Osteocyte (in vitro differentiated cells): ENCODE measurements at regions not wholly inside any gene's neighbourhood (a gene's known extent, or its start where the extent isn't known, plus 50 kb on each side); places are given as distances from the start of the nearest gene placed in this dataset.
"Not testable (repeated sequence)": the region's sequence is repeated elsewhere in the genome, so short reads cannot be mapped to it uniquely, and the experiment has no call there.

Source experiments
- DNase-seq: peaks from one replicate; pipeline ENCODE4 v3.0.0; 2021; ENCODE audit warnings: mixed read lengths; ENCODE audit not compliant: unreplicated experiment; ENCODE audit errors: extremely low spot score
- H3K27ac Mint-ChIP-seq: one replicate; pipeline ENCODE4 v1.8.0; 2021; ENCODE audit warnings: mild to moderate bottlenecking, mixed read lengths; ENCODE audit not compliant: unreplicated experiment
- H3K27me3 Mint-ChIP-seq: one replicate; pipeline ENCODE4 v1.8.0; 2021; ENCODE audit warnings: mixed read lengths; ENCODE audit not compliant: unreplicated experiment
- H3K36me3 Mint-ChIP-seq: one replicate; pipeline ENCODE4 v1.8.0; 2021; ENCODE audit warnings: mixed read lengths; ENCODE audit not compliant: unreplicated experiment
- H3K4me1 Mint-ChIP-seq: one replicate; pipeline ENCODE4 v1.8.0; 2021; ENCODE audit warnings: mixed read lengths; ENCODE audit not compliant: unreplicated experiment
- H3K4me3 Mint-ChIP-seq: one replicate; pipeline ENCODE4 v1.8.0; 2021; ENCODE audit warnings: mild to moderate bottlenecking, moderate library complexity, mixed read lengths; ENCODE audit not compliant: unreplicated experiment
- H3K9me3 Mint-ChIP-seq: one replicate; pipeline ENCODE4 v1.8.0; 2021; ENCODE audit warnings: mixed read lengths; ENCODE audit not compliant: unreplicated experiment
- TF ChIP-seq, protein P1 (sequence below): fragments of 200-600 bp; sonication (generic); IDR thresholded peaks from 2 replicates; pipeline ENCODE4 v1.5.0; 2021; ENCODE audit warnings: antibody characterized with exemption, mild to moderate bottlenecking, moderate library complexity

DNA sequence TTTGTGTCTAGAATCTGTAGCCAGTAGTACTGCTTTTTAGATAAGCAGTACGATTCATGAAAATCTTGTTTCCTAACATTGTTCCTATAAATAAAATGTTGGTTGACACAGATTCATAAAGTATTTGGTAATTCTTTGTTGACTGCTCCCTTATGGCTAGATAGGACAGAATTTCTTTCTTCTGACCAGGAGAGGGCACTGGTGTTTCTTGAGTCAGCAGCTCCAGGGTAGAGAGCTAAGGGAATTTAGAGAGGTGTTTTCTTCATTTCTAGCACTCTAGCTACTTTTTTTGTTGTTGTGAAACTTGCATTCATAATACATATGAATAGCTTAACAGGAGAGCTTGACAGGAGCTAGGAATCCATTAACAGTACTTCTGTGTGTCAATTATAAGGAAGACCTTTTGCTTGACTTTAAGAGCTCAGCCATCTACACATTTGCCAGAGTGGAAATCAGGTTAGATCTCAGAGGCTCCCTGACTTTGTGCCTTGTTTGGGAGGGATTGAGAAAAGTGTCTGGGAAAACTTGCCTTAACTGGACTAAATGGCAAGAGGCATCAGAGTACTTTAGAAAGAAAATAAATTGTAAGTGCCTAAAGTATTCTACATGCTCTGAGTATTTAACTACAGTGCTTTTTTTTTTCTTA is 756.1 kb downstream of the SH3BGRL start:
- H3K9me3 Mint-ChIP-seq: peaks cover 30% of the 10 kb centered on the region
- no peak for DNase-seq

DNA sequence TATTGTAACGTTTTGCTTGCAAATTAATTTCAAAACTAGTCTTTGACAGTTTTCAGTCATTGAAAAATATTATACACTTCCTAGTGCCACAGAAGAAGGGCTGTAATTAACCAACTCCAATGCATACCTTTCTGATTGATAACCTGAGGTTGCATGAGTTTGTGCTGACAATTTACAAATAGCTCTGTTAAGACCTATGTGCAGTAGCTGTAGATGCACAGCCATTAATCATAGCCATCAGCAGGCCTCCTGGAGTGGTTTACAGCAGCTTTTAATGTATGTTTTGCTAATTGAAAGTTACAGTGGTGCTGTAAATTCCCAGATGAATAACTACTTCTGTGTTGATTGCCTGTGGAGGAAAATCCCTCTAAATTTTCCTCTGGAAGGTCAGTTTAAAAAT is 758.1 kb downstream of the SH3BGRL start:
- TF ChIP-seq, protein P1, sequence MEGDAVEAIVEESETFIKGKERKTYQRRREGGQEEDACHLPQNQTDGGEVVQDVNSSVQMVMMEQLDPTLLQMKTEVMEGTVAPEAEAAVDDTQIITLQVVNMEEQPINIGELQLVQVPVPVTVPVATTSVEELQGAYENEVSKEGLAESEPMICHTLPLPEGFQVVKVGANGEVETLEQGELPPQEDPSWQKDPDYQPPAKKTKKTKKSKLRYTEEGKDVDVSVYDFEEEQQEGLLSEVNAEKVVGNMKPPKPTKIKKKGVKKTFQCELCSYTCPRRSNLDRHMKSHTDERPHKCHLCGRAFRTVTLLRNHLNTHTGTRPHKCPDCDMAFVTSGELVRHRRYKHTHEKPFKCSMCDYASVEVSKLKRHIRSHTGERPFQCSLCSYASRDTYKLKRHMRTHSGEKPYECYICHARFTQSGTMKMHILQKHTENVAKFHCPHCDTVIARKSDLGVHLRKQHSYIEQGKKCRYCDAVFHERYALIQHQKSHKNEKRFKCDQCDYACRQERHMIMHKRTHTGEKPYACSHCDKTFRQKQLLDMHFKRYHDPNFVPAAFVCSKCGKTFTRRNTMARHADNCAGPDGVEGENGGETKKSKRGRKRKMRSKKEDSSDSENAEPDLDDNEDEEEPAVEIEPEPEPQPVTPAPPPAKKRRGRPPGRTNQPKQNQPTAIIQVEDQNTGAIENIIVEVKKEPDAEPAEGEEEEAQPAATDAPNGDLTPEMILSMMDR: no peak
- Mint-ChIP-seq H3K4me1 (no peaks in the 10 kb centered on the region), H3K36me3 (no peaks in the 10 kb centered on the region), H3K27me3 (no peaks in the 10 kb centered on the region), H3K9me3 (peaks cover 34% of the 10 kb centered on the region), H3K27ac (no peak overlapping the region), H3K4me3 (no peak overlapping the region)
- DNase-seq: no peak

More for the DNA sequence above, 756.1 kb downstream of the SH3BGRL start:
- no peaks in the 10 kb centered on the region for H3K36me3 Mint-ChIP-seq
- no peaks in the 10 kb centered on the region for H3K4me1 Mint-ChIP-seq
- H3K27me3 Mint-ChIP-seq: no peaks in the 10 kb centered on the region
- H3K27ac Mint-ChIP-seq: no peak overlapping the region
- TF ChIP-seq, protein P1: no peak
- H3K4me3 Mint-ChIP-seq: no peak overlapping the region

DNA sequence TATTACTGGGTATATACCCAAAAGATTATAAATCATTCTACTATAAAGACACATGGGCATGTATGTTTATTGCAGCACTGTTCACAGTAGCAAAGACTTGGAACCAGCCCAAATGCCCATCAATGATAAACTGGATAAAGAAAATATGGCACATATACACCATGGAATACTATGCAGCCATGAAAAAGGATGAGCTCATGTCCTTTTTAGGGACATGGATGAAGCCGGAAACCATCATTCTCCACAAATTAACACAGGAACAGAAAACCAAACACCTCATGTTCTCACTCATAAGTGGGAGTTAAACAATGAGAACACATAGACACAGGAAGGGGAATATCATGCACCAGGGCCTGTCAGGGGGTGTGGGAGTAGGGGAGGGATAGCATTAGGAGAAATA is 772.5 kb downstream of the SH3BGRL start:
- not testable (repeated sequence) for H3K4me1 Mint-ChIP-seq, H3K4me3 Mint-ChIP-seq, H3K36me3 Mint-ChIP-seq, H3K27me3 Mint-ChIP-seq, H3K27ac Mint-ChIP-seq, DNase-seq
- peaks cover 24% of the 10 kb centered on the region for H3K9me3 Mint-ChIP-seq

DNA sequence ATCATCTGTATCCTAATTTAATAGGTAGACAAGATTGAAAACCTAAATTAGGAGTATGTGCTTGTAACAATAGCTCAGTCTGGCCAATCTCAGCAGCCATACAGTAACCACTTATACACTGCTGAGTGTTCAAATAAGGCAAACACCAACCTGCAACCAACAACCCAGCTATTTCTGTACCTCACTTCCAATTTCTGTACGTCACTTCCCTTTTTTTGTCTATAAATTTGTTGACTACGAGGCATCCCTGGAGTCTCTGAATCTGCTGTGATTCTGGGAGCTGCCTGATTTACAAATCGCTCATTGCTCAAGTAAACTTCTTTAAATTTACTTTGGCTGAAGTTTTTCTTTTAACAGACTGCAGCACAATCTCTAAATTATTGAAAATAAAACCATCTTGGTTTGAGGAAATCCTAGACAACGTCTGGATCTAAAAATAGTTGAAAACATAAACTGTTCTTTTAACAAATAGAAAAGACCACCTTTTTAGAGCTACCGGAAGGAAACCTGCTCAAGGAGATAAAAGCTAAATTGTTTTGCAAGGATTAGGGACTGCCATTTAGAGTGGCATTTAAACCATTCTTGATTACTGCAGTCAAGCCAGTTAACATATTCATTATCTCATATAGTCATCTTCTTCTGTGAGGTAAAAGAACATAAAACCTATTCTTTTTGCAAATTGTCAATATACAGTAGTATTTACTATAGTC is 778.1 kb downstream of the SH3BGRL start:
- H3K27ac Mint-ChIP-seq: no peak overlapping the region
- TF ChIP-seq, protein P1: no peak
- peaks cover 40% of the 10 kb centered on the region for H3K9me3 Mint-ChIP-seq
- H3K4me3 Mint-ChIP-seq: no peak overlapping the region
- H3K27me3 Mint-ChIP-seq: no peaks in the 10 kb centered on the region
- H3K36me3 Mint-ChIP-seq: no peaks in the 10 kb centered on the region
- no peak for DNase-seq
- no peaks in the 10 kb centered on the region for H3K4me1 Mint-ChIP-seq

DNA sequence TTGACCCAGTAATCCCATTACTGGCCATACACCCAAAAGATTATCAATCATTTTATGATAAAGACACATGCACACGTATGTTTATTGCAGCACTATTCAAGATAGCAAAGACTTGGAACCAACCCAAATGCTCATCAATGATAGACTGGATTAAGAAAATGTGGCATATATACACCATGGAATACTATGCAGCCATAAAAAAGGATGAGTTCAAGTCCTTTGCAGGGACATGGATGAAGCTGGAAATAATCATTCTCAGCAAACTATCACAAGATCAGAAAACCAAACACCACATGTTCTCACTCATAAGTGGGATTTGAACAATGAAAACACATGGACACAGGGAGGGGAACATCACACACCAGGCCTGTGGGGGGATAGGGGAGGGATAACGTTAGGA is 785.3 kb downstream of the SH3BGRL start:
- not testable (repeated sequence) for H3K27me3 Mint-ChIP-seq, H3K4me1 Mint-ChIP-seq, DNase-seq, H3K27ac Mint-ChIP-seq, H3K36me3 Mint-ChIP-seq, H3K4me3 Mint-ChIP-seq
- H3K9me3 Mint-ChIP-seq: peaks cover 30% of the 10 kb centered on the region

DNA sequence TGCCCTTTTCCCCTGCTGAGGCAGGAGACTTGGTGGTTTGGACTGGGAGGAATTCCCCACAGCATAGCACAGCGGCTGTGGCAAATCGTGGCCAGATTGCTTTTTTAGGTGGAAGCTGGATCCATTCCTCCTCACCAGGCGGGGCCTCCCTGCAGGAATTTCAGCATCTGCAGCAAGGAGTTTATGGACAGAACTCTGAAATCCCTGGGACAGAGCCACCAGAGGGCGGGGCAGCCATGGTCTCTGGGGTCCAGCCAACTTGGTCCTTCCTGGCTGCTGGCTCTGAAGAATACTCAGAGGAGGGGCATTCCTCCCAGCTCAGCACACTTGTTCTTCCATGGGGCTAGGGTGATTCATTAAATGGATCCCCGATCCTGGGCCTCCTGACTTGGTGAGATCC is 794.3 kb downstream of the SH3BGRL start:
- TF ChIP-seq, protein P1: no peak
- no peak for DNase-seq
- Mint-ChIP-seq H3K9me3 (peaks cover 58% of the 10 kb centered on the region), H3K27ac (no peak overlapping the region), H3K4me3 (no peak overlapping the region), H3K4me1 (no peaks in the 10 kb centered on the region), H3K36me3 (no peaks in the 10 kb centered on the region), H3K27me3 (no peaks in the 10 kb centered on the region)
